ENCODE measurements at regions not wholly inside any gene's neighbourhood (a gene's known extent, or its start where the extent isn't known, plus 50 kb on each side); places are given as distances from the start of the nearest gene placed in this dataset.

DNA sequence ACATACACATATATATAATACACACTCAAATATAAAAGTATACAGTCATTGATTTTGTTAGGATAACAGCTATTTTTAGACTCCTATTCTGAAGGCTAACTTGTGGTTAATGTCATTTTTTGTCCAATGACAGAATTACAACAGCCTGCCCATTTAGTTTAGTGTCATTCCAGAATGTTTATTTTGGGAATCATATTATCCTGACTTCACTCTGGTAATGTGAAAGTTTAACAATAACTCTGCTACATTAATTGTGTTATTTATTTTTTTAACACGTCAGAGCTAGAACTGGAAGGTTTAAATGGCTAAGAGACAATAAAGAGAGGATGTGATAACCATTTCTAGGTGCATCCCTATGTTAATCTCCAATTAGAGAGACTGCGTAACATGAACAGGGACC, 648.1 kb downstream of the USP25 start:
- Histone ChIP-seq H3K4me2 (no peak overlapping the region), H3K79me2 (replicated peaks; ENCODE audit: insufficient read depth) (no peaks in the 10 kb centered on the region), H4K20me1 (replicated peaks; ENCODE audit: insufficient read depth) (no peaks in the 10 kb centered on the region), H3K36me3 (ENCODE audit: insufficient read depth) (no peaks in the 10 kb centered on the region), H3F3A (replicated peaks; ENCODE audit: low read depth) (no peaks in the 10 kb centered on the region), H3K9me2 (ENCODE audit: insufficient read depth) (no peaks in the 10 kb centered on the region), H2AFZ (no peak overlapping the region), H3K27ac (ENCODE audit: low read depth) (no peak overlapping the region), H3K4me1 (ENCODE audit: insufficient read depth) (no peaks in the 10 kb centered on the region), H3K27me3 (ENCODE audit: insufficient read depth) (no peaks in the 10 kb centered on the region), H3K4me3 (no peak overlapping the region)
- Mint-ChIP-seq H3K36me3 (ENCODE audit: low read depth) (no peaks in the 10 kb centered on the region), H3K27me3 (ENCODE audit: insufficient read depth, low read depth, poor library complexity) (no peaks in the 10 kb centered on the region), H3K4me3 (no peak overlapping the region), H3K9me3 (no peaks in the 10 kb centered on the region), H3K4me1 (no peaks in the 10 kb centered on the region), H3K27ac (no peak overlapping the region)
- ATAC-seq, result no peak
- TF ChIP-seq ZNF331 (CRISPR knock-in tag; IDR thresholded peaks at IDR 0.05; ENCODE audit: low read depth) (no peak), STAT1 (IDR thresholded peaks at IDR 0.05; ENCODE audit: unreplicated experiment) (no peak), JUNB (IDR thresholded peaks at IDR 0.05; ENCODE audit: unreplicated experiment) (no peak), NANOG (IDR thresholded peaks at IDR 0.05; ENCODE audit: borderline replicate concordance) (no peak), ZNF114 (CRISPR knock-in tag; IDR thresholded peaks at IDR 0.05) (no peak), EZH2 (IDR thresholded peaks at IDR 0.05; ENCODE audit: low read depth, unreplicated experiment) (no peak), EZH2phosphoT487 (IDR thresholded peaks at IDR 0.05; ENCODE audit: unreplicated experiment) (no peak)
- TF ChIP-seq, protein P1, sequence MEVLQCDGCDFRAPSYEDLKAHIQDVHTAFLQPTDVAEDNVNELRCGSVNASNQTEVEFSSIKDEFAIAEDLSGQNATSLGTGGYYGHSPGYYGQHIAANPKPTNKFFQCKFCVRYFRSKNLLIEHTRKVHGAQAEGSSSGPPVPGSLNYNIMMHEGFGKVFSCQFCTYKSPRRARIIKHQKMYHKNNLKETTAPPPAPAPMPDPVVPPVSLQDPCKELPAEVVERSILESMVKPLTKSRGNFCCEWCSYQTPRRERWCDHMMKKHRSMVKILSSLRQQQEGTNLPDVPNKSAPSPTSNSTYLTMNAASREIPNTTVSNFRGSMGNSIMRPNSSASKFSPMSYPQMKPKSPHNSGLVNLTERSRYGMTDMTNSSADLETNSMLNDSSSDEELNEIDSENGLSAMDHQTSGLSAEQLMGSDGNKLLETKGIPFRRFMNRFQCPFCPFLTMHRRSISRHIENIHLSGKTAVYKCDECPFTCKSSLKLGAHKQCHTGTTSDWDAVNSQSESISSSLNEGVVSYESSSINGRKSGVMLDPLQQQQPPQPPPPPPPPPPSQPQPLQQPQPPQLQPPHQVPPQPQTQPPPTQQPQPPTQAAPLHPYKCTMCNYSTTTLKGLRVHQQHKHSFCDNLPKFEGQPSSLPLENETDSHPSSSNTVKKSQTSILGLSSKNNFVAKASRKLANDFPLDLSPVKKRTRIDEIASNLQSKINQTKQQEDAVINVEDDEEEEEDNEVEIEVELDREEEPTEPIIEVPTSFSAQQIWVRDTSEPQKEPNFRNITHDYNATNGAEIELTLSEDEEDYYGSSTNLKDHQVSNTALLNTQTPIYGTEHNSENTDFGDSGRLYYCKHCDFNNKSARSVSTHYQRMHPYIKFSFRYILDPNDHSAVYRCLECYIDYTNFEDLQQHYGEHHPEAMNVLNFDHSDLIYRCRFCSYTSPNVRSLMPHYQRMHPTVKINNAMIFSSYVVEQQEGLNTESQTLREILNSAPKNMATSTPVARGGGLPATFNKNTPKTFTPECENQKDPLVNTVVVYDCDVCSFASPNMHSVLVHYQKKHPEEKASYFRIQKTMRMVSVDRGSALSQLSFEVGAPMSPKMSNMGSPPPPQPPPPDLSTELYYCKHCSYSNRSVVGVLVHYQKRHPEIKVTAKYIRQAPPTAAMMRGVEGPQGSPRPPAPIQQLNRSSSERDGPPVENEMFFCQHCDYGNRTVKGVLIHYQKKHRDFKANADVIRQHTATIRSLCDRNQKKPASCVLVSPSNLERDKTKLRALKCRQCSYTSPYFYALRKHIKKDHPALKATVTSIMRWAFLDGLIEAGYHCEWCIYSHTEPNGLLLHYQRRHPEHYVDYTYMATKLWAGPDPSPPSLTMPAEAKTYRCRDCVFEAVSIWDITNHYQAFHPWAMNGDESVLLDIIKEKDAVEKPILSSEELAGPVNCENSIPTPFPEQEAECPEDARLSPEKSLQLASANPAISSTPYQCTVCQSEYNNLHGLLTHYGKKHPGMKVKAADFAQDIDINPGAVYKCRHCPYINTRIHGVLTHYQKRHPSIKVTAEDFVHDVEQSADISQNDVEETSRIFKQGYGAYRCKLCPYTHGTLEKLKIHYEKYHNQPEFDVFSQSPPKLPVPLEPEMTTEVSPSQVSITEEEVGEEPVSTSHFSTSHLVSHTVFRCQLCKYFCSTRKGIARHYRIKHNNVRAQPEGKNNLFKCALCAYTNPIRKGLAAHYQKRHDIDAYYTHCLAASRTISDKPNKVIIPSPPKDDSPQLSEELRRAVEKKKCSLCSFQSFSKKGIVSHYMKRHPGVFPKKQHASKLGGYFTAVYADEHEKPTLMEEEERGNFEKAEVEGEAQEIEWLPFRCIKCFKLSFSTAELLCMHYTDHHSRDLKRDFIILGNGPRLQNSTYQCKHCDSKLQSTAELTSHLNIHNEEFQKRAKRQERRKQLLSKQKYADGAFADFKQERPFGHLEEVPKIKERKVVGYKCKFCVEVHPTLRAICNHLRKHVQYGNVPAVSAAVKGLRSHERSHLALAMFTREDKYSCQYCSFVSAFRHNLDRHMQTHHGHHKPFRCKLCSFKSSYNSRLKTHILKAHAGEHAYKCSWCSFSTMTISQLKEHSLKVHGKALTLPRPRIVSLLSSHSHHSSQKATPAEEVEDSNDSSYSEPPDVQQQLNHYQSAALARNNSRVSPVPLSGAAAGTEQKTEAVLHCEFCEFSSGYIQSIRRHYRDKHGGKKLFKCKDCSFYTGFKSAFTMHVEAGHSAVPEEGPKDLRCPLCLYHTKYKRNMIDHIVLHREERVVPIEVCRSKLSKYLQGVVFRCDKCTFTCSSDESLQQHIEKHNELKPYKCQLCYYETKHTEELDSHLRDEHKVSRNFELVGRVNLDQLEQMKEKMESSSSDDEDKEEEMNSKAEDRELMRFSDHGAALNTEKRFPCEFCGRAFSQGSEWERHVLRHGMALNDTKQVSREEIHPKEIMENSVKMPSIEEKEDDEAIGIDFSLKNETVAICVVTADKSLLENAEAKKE (CRISPR knock-in tag; IDR thresholded peaks at IDR 0.05), result no peak
- TF ChIP-seq, protein P2, sequence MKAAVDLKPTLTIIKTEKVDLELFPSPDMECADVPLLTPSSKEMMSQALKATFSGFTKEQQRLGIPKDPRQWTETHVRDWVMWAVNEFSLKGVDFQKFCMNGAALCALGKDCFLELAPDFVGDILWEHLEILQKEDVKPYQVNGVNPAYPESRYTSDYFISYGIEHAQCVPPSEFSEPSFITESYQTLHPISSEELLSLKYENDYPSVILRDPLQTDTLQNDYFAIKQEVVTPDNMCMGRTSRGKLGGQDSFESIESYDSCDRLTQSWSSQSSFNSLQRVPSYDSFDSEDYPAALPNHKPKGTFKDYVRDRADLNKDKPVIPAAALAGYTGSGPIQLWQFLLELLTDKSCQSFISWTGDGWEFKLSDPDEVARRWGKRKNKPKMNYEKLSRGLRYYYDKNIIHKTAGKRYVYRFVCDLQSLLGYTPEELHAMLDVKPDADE (IDR thresholded peaks at IDR 0.05), result no peak
- TF ChIP-seq, protein P3, sequence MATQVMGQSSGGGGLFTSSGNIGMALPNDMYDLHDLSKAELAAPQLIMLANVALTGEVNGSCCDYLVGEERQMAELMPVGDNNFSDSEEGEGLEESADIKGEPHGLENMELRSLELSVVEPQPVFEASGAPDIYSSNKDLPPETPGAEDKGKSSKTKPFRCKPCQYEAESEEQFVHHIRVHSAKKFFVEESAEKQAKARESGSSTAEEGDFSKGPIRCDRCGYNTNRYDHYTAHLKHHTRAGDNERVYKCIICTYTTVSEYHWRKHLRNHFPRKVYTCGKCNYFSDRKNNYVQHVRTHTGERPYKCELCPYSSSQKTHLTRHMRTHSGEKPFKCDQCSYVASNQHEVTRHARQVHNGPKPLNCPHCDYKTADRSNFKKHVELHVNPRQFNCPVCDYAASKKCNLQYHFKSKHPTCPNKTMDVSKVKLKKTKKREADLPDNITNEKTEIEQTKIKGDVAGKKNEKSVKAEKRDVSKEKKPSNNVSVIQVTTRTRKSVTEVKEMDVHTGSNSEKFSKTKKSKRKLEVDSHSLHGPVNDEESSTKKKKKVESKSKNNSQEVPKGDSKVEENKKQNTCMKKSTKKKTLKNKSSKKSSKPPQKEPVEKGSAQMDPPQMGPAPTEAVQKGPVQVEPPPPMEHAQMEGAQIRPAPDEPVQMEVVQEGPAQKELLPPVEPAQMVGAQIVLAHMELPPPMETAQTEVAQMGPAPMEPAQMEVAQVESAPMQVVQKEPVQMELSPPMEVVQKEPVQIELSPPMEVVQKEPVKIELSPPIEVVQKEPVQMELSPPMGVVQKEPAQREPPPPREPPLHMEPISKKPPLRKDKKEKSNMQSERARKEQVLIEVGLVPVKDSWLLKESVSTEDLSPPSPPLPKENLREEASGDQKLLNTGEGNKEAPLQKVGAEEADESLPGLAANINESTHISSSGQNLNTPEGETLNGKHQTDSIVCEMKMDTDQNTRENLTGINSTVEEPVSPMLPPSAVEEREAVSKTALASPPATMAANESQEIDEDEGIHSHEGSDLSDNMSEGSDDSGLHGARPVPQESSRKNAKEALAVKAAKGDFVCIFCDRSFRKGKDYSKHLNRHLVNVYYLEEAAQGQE (IDR thresholded peaks at IDR 0.05; ENCODE audit: unreplicated experiment), result no peak
- no peak for DNase-seq (ENCODE audit: low spot score)

All from GM23338 (cell line).